ENCODE measurements at regions not wholly inside any gene's neighbourhood (a gene's known extent, or its start where the extent isn't known, plus 50 kb on each side); places are given as distances from the start of the nearest gene placed in this dataset.
"Not testable (repeated sequence)": the region's sequence is repeated elsewhere in the genome, so short reads cannot be mapped to it uniquely, and the experiment has no call there.

- DNase-seq: not testable (repeated sequence)
Observed at GRCh38 chr9:90077598-90077997, 472.8 kb downstream of the GADD45G start.

GRCh38 chr9:90078988-90079421, 474.2 kb downstream of the GADD45G start:
- DNase-seq: no peak

- no peak for DNase-seq
Observed at GRCh38 chr9:90085633-90086032, 480.8 kb downstream of the GADD45G start.

GRCh38 chr9:90086101-90086511, 481.3 kb downstream of the GADD45G start:
- DNase-seq: no peak

GRCh38 chr9:90088434-90088833, 483.6 kb downstream of the GADD45G start:
- DNase-seq: no peak

- no peak for DNase-seq
Observed at GRCh38 chr9:90088856-90089255, 484.0 kb downstream of the GADD45G start.

- no peak for DNase-seq
Observed at GRCh38 chr9:90090997-90091396, 486.2 kb downstream of the GADD45G start.

- no peak for DNase-seq
Observed at GRCh38 chr9:90092508-90092907, 487.7 kb downstream of the GADD45G start.

GRCh38 chr9:90095682-90096081, 490.9 kb downstream of the GADD45G start:
- DNase-seq: no peak

- DNase-seq: no peak
Observed at GRCh38 chr9:90097237-90097636, 492.4 kb downstream of the GADD45G start.

- no peak for DNase-seq
Observed at GRCh38 chr9:90098408-90098807, 493.6 kb downstream of the GADD45G start.

- no peak for DNase-seq
Observed at GRCh38 chr9:90099262-90099963, 494.6 kb downstream of the GADD45G start.

GRCh38 chr9:90100014-90100413, 495.2 kb downstream of the GADD45G start:
- no peak for DNase-seq

GRCh38 chr9:90102292-90102901, 497.6 kb downstream of the GADD45G start:
- DNase-seq: peak; percentile 73

GRCh38 chr9:90103771-90104170, 499.0 kb downstream of the GADD45G start:
- no peak for DNase-seq

GRCh38 chr9:90105773-90106172, 501.0 kb downstream of the GADD45G start:
- no peak for DNase-seq

GRCh38 chr9:90107040-90107725, 502.4 kb downstream of the GADD45G start:
- no peak for DNase-seq

GRCh38 chr9:90107726-90108655, 503.2 kb downstream of the GADD45G start:
- DNase-seq: no peak

- no peak for DNase-seq
Observed at GRCh38 chr9:90112788-90113187, 508.0 kb downstream of the GADD45G start.

GRCh38 chr9:90114641-90115425, 510.0 kb downstream of the GADD45G start:
- DNase-seq: no peak

- DNase-seq: no peak
Observed at GRCh38 chr9:90121762-90122161, 517.0 kb downstream of the GADD45G start.

GRCh38 chr9:90124961-90125360, 517.7 kb downstream of the DIRAS2 start:
- DNase-seq: no peak
